ENCODE measurements at regions not wholly inside any gene's neighbourhood (a gene's known extent, or its start where the extent isn't known, plus 50 kb on each side); places are given as distances from the start of the nearest gene placed in this dataset.

GRCh38 chr10:30554440-30554825 is 75.1 kb downstream of the LYZL2 start:
- TF ChIP-seq CTCF (IDR thresholded peaks at IDR 0.05) (no peak), POLR2A (IDR thresholded peaks at IDR 0.05) (no peak)

Data from heart left ventricle (tissue), 13 donors.